MV-4-11 (cell line): ENCODE measurements at regions not wholly inside any gene's neighbourhood (a gene's known extent, or its start where the extent isn't known, plus 50 kb on each side); places are given as distances from the start of the nearest gene placed in this dataset.
"Not testable (repeated sequence)": the region's sequence is repeated elsewhere in the genome, so short reads cannot be mapped to it uniquely, and the experiment has no call there.

Experiments used
- DNase-seq: peaks from one replicate; lab custom pipeline; 2025; lab: John Stamatoyannopoulos, UW

DNA sequence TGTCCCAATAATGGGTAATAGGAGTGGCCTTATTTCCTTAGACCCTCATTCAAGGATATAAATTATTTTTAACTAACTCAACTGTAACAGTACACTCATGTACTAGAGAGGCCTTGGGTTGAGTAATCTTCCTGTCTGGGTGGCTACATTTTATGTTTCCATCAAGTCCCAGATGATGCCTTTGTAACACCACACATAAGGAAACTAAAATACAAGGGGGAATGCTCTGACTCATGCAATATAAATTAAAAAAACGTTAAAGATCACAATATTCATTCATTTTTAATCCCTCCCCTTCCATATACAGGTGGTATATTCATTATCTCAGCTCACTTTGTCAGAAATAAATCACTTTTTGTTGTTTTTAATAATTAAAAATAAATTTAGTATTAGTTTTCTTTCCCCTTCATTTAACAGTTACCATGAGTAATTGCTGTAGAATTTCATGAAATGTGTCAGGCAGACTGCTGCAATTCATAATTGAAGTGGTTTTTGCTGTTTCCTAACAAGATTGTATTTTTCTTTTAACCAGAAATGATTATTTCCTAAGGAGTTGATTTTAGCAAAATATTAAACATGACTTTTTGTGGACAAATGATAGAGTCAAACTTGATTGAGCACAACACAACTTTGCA, 1403.6 kb downstream of the SUCLG1 start:
- DNase-seq: peak; percentile 9

DNA sequence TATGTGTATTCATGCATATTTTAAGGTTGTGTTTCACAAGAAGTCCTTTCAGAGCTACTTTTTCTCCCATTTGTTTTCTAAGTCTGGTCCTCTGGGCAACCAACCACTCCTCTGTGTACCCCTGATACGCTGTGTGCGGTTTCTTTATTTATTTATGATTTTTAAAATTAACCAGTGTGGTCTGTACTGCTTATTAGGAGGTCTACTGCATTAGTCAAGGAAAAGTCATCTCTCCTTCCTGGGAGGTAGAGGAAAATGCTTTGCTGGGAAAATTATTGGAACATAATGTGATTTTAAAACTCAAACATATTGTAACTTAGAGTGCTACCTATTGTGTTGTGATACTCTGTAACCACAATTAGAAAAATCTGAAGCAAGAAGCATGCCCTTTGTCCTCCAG, 1404.3 kb downstream of the SUCLG1 start:
- DNase-seq: no peak

DNA sequence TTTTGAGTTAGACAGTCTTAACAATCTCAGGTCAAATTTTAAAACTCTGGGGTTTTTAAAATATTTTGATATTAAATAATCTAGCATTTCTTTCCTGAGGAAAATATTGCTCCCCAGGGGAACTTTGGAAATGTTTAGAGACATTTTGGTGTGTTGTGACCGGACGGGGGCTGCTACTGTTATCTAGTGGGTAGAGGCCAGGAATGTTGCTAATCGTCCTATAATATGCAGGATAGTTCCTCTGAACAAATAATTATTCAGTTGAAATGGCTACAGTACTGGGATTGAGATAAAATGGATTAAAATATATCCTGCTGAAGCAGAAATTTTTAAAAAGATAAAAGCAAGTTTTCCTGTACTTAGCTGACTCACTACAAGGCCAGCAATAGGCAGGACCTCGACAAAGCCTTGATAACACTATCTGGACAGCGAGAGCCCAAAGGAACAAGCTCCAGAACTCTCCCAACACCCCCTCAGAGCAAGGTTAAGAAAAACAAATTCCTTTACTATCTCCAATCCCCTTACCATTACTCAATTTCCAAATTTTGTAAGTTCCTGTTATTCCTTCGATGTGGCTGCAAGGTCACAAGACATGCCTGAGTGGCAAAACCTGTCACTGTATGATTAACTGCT, 1407.4 kb downstream of the SUCLG1 start:
- peak; percentile 1 for DNase-seq

DNA sequence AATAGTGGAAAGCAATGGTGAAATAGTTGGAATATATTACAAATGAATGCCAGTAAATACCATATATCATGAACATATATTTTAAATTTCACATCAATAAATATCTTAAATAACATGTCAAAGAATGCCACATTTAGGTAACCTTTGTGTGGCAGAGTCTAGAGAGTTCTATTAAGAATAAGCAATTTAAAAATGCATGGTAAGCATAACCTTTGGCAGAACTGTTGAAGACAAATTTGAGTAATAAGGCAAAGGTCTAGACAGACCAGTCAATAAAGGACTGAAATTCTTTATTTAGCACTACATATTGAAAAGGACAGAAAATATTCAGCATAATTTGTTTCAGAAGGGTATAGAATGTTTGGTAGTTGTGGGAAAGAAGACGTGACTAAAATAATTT, 1417.0 kb downstream of the SUCLG1 start:
- no peak for DNase-seq

DNA sequence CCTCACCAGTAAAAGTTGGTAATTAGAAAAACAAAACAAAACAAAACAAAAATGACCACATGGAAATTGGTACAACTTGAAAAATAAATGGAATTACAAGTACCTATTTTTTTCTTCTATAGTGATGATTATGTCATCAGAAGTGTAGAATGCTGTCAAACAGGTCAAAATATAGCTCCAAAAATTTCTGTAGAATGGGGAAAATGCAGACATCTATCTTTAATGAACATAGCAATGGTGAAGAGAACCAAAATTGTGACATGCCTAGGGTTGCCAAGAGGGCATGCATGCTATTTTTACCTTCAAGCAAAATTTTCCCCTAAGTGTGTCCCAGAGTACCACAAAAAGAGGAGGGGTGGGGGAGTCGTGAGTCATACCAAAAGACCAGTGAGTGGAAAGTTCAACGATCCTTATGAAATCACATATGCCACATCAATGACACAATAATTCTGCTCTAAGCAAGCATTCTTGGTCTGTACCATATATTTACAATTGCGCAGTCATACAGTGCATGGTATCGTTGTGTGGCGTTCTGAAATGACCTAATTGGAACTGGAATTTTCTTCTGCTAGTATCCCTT, 1436.4 kb downstream of the SUCLG1 start:
- peak; percentile 69 for DNase-seq

- DNase-seq: no peak
Observed at GRCh38 chr2:83017366-83018090, 1441.6 kb downstream of the SUCLG1 start.

GRCh38 chr2:83016343-83017110, 1442.6 kb downstream of the SUCLG1 start:
- DNase-seq: no peak

DNA sequence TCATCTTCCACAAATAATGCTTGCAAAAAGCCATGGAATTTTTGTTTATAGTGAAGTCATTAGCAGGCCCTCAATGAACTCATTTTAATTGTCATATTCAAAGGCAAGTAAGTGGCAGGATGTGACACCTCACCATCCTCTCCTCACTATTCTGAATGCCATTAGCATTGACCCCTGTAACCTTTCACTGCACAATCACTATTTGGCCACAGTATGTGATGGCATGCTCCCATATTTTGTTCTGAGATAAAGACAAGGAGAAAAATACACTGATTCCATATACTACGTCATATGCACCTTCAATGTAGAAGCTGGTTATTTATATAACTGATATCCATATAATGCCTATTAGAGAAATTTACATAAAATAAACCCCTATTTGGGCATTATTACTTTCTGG, 1443.2 kb downstream of the SUCLG1 start:
- DNase-seq: no peak

DNA sequence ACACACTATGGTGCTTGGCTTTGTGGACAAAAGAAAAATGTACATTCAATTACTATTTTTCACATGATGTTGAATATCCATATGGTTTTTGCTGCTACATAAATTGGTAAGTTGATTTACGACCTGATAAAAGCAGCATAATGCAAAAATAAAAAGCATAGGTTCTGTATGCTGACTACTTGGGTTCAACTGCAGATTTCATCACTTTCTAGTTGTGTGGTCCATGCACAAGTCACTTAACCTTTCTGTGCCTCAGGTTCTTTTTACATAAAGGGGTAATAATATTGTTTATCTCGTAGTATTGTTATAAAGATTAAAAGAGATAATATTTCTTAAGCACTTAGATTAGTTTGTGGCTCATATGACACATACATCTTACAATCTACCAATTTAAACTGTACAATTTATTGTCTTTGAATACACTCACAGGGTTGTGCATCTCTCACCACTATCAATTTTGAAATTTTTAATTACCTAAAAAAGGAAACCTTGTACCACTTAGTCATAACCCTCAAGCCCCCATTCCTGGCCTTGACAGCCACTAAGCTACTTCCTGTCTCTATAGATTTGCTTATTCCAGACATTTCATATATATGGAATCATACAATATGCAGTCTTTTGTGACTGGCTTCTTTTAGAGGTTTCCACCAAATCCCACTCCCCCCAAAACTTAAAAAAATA, 1443.9 kb downstream of the SUCLG1 start:
- no peak for DNase-seq

DNA sequence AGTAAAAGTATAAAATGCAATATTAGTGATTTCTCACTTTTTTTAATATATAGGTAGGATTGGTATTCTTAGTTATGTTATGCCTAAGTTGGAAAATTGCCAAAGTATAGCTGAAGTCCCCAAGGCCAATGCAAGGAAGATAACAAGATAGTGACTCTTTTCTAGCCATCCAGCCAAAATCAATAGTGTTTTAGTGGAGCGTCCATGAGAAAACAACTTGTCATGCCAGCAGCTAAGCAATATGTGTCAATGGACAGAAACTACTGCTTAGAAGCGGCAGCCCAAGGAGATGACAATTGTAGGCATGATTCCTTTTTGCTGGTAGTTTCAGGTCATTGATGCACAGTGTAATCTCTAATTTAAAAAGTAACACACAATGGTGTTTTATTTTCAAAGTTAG, 1444.6 kb downstream of the SUCLG1 start:
- DNase-seq: no peak

- no peak for DNase-seq
Observed at GRCh38 chr2:83006961-83007360, 1452.1 kb downstream of the SUCLG1 start.

- no peak for DNase-seq
Observed at GRCh38 chr2:83003555-83003954, 1455.5 kb downstream of the SUCLG1 start.

GRCh38 chr2:83002706-83003105, 1456.4 kb downstream of the SUCLG1 start:
- DNase-seq: no peak

GRCh38 chr2:82998781-82999180, 1460.3 kb downstream of the SUCLG1 start:
- peak; percentile 63 for DNase-seq

DNA sequence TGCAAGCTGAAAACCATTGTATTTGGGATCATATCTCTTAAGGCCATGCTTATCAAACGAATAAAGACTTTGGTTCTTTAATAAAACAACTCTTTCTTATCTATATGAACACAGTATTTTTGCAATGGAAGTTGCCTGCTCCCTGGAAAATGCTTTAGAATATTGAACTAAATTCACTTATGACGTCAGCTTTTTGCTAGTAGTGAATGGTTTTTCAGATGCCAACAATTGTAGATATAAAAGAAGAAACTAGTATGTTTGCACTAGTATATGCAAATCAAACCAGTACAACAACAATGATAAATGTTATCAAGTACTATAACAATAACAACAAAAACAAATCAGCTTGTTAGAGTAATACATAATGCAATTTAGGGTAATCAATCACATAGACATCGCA, 1462.9 kb downstream of the SUCLG1 start:
- DNase-seq: no peak

DNA sequence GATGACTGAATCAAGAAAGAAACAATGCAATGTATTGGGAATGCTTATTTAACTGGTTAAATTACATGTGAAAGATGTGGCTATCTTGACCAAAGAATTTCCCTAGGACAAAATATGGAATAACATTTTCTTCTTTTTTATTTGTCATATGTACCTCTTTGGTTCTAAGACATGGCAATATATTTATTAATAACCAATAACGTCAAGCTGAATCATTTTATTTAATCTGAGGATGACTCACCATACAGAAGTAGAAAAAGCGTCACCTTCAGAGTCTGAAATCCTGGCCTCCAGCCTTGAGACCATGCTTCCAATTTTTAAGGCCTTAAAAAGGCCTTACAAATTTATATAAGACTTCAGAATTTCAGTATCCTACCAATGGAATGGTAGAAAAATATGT, 1464.9 kb downstream of the SUCLG1 start:
- no peak for DNase-seq

- DNase-seq: no peak
Observed at GRCh38 chr2:82993609-82994008, 1465.5 kb downstream of the SUCLG1 start.

DNA sequence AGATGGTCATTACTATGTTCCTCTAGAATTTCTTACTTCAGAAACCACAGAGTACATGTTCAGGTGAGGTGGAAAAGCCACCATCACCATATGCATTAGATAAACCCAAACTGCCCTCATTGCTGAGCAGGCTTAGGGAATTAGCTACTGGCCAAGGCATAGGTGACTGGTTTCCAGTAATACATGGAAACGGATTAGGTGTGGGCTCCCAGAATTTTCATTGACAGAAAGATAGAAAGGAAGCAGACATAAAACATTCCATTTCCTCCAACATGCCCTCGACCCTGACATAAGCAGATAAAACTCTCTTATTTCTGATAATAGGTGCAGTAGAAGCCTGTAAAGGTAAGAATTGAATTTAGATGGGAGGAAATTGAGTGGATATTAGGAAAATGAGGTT, 1466.1 kb downstream of the SUCLG1 start:
- DNase-seq: no peak

DNA sequence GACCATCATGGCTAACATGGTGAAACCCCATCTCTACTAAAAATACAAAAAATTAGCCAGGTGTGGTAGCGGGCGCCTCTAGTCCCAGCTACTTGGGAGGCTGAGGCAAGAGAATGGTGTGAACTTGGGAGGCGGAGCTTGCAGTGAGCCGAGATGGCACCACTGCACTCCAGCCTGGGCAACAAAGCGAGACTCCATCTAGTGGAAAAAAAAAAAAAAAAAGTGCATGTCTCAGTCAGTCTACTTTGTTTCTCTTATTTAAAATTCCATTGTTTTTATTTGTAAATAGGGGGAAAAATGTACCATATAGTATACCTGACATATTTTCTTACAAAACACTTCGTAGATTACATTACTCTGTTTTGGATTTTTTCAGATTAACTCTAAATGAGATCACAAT, 1471.4 kb downstream of the SUCLG1 start:
- DNase-seq: not testable (repeated sequence)

- no peak for DNase-seq
Observed at GRCh38 chr2:82986899-82987298, 1472.2 kb downstream of the SUCLG1 start.

DNA sequence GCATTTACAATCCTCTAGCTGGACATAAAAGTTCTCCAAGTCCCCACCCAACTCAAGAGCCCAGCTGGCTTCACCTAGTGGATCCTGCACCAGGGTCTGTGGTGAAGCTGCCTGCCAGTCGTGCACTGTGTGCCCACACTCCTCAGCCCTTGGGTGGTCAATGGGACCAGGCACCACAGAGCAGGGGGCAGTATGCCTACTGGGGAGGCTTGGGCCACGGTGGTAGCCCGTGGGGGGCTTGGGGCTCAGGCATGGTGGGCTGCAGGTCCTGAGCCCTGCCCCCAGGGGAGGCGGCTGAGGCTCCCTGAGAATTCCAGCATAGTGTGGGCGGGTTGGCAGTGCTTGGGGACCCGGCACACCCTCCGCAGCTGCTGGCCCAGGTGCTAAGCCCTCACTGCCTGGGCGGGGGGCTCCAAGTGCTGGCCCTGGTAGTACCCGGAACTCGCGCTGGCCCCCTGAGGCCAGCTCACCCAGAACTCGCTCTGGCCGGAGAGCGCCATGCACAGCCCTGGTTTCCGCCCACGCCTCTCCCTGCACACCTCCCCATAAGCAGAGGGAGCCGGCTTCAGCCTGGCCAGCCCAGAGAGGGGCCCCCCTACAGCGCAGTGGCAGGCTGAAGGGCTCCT, 1473.4 kb downstream of the SUCLG1 start:
- no peak for DNase-seq
